ENCODE measurements at regions not wholly inside any gene's neighbourhood (a gene's known extent, or its start where the extent isn't known, plus 50 kb on each side); places are given as distances from the start of the nearest gene placed in this dataset.

GRCh38 chr9:22288661-22289060 lies 158.0 kb upstream of the DMRTA1 start:
- DNase-seq, result no peak

GRCh38 chr9:22307013-22307711 lies 139.5 kb upstream of the DMRTA1 start:
- no peak for DNase-seq

- no peak for DNase-seq
Measured at GRCh38 chr9:22308177-22308576, 138.4 kb upstream of the DMRTA1 start.

GRCh38 chr9:22316645-22317044 lies 130.0 kb upstream of the DMRTA1 start:
- no peak for DNase-seq

- no peak for DNase-seq
Measured at GRCh38 chr9:22331533-22331932, 115.1 kb upstream of the DMRTA1 start.

- no peak for DNase-seq
Measured at GRCh38 chr9:22332202-22332601, 114.4 kb upstream of the DMRTA1 start.

- no peak for DNase-seq
Measured at GRCh38 chr9:22337261-22337660, 109.4 kb upstream of the DMRTA1 start.

- no peak for DNase-seq
Measured at GRCh38 chr9:22342491-22343217, 104.0 kb upstream of the DMRTA1 start.

- no peak for DNase-seq
Measured at GRCh38 chr9:22343218-22343611, 103.4 kb upstream of the DMRTA1 start.

GRCh38 chr9:22354699-22355384 lies 91.8 kb upstream of the DMRTA1 start:
- DNase-seq, result no peak

GRCh38 chr9:22356985-22357384 lies 89.6 kb upstream of the DMRTA1 start:
- DNase-seq, result no peak

GRCh38 chr9:22363421-22363887 lies 83.2 kb upstream of the DMRTA1 start:
- no peak for DNase-seq

GRCh38 chr9:22373636-22374035 lies 73.0 kb upstream of the DMRTA1 start:
- no peak for DNase-seq

- DNase-seq, result no peak
Measured at GRCh38 chr9:22374051-22374450, 72.6 kb upstream of the DMRTA1 start.

- DNase-seq, result no peak
Measured at GRCh38 chr9:22379272-22379671, 67.4 kb upstream of the DMRTA1 start.

GRCh38 chr9:22381170-22381569 lies 65.5 kb upstream of the DMRTA1 start:
- DNase-seq, result no peak

GRCh38 chr9:22382331-22382730 lies 64.3 kb upstream of the DMRTA1 start:
- DNase-seq, result no peak

- DNase-seq, result no peak
Measured at GRCh38 chr9:22383718-22384117, 62.9 kb upstream of the DMRTA1 start.

- no peak for DNase-seq
Measured at GRCh38 chr9:22389271-22389670, 57.4 kb upstream of the DMRTA1 start.

- DNase-seq, result no peak
Measured at GRCh38 chr9:22392523-22392922, 54.1 kb upstream of the DMRTA1 start.

- DNase-seq, result no peak
Measured at GRCh38 chr9:22395687-22396141, 50.9 kb upstream of the DMRTA1 start.
